A549 (cell line): ENCODE measurements at regions not wholly inside any gene's neighbourhood (a gene's known extent, or its start where the extent isn't known, plus 50 kb on each side); places are given as distances from the start of the nearest gene placed in this dataset.

Experiments
- ATAC-seq, 2 experiments: fragments of 200-7000 bp in 1 of 2; fragments of >200 bp in 1 of 2; cut with Nextera tagmentation in 1 of 2; cut with Tn5 transposase in 1 of 2; 3 replicates each; pipeline versions ENCODE4 v1.8.0 to v1.9.1; 2018 to 2020; ENCODE audit warnings: mild to moderate bottlenecking in 1 of 2, moderate library complexity in 1 of 2
- CTCF ChIA-PET: fragments of 300-600 bp; sonication (Branson Sonifier 250); formaldehyde crosslinking; extraction: SDS; loops from one replicate; lab custom pipeline; 2021; ENCODE audit warnings: antibody characterized with exemption, inconsistent platforms; lab: Yijun Ruan, JAX
- POLR2A ChIA-PET: fragments of 350-600 bp; formaldehyde crosslinking; extraction: SDS; loops from one replicate; lab custom pipeline; 2021; ENCODE audit warnings: antibody characterized with exemption, inconsistent platforms; lab: Yijun Ruan, JAX
- DNase-seq, 2 experiments: peaks; one replicate each; pipeline versions ENCODE4 v3.0.0 to v3.0.0-alpha.2; 2011 to 2016; ENCODE audit warnings: low read depth in 1 of 2, low spot score in 1 of 2
- FAIRE-seq: peaks from 2 replicates; lab custom pipeline; 2011; peaks lifted over from hg19 to GRCh38; lab: Jason Lieb, UNC
- H3K27ac ChIP-seq, 2 experiments: fragments of >200 bp; sonication (Bioruptor Twin); formaldehyde crosslinking; 3 replicates each; pipeline ENCODE4 v1.5.1; 2016 to 2017
- H3K4me1 ChIP-seq: fragments of >200 bp; sonication (Bioruptor Twin); formaldehyde crosslinking; 3 replicates; pipeline ENCODE4 v1.6.1; 2016
- H3K4me2 ChIP-seq: fragments of >200 bp; sonication (Bioruptor Twin); formaldehyde crosslinking; 3 replicates; pipeline ENCODE4 v1.6.1; 2016
- H3K4me3 ChIP-seq: fragments of >200 bp; sonication (Bioruptor Twin); formaldehyde crosslinking; 3 replicates; pipeline ENCODE4 v1.5.1; 2016
- H3K9me3 ChIP-seq: fragments of >200 bp; sonication (Bioruptor Twin); formaldehyde crosslinking; 3 replicates; pipeline ENCODE4 v1.6.1; 2016
- BCL3 ChIP-seq: fragments of >200 bp; sonication (Bioruptor Twin); formaldehyde crosslinking; IDR thresholded peaks from 3 replicates; pipeline ENCODE4 v1.6.1; 2016
- CBX8 ChIP-seq: fragments of 200-600 bp; sonication (generic); IDR thresholded peaks from 2 replicates; pipeline ENCODE4 v1.6.1; 2016
- CEBPB ChIP-seq, 2 experiments: fragments of >200 bp in 1 of 2; sonication (Bioruptor Twin) in 1 of 2; formaldehyde crosslinking in 1 of 2; IDR thresholded peaks; 2 replicates each; pipeline ENCODE4 v1.6.1; 2012 to 2016
- CHD2 ChIP-seq: fragments of 150-350 bp; IDR thresholded peaks from 2 replicates; pipeline ENCODE4 v1.6.1; 2014; ENCODE audit warnings: low read length; ENCODE audit not compliant: partially characterized antibody
- EHF ChIP-seq: fragments of 250-450 bp; sonication (Bioruptor Pico); IDR thresholded peaks from 2 replicates; pipeline ENCODE4 v1.5.0; 2020; ENCODE audit warnings: mild to moderate bottlenecking
- ELK1 ChIP-seq: fragments of 150-350 bp; IDR thresholded peaks from 2 replicates; pipeline ENCODE4 v1.6.1; 2014; ENCODE audit warnings: low read depth, mild to moderate bottlenecking, low read length
- EP300 ChIP-seq, 2 experiments: fragments of >200 bp; sonication (Bioruptor Twin); formaldehyde crosslinking; IDR thresholded peaks; 2 replicates in 1 of 2; 3 replicates in 1 of 2; pipeline ENCODE4 v1.6.1; 2016 to 2017
- FOSB ChIP-seq: fragments of 250-450 bp; sonication (Bioruptor Pico); IDR thresholded peaks from 2 replicates; pipeline ENCODE4 v1.5.0; 2020; ENCODE audit warnings: mild to moderate bottlenecking, moderate library complexity
- GATA3 ChIP-seq: IDR thresholded peaks from 2 replicates; pipeline ENCODE4 v1.6.1; 2012; ENCODE audit warnings: borderline replicate concordance
- HDAC2 ChIP-seq: fragments of 200-600 bp; sonication (generic); IDR thresholded peaks from 2 replicates; pipeline ENCODE4 v1.6.1; 2016
- HEYL ChIP-seq: fragments of 250-450 bp; sonication (Bioruptor Pico); IDR thresholded peaks from 2 replicates; pipeline ENCODE4 v1.8.0; 2021; ENCODE audit warnings: mild to moderate bottlenecking, moderate library complexity
- JUNB ChIP-seq: fragments of >200 bp; sonication (Bioruptor Twin); formaldehyde crosslinking; IDR thresholded peaks from 2 replicates; pipeline ENCODE4 v1.6.1; 2016
- MAFK ChIP-seq: fragments of 450-650 bp; IDR thresholded peaks from 2 replicates; pipeline ENCODE4 v1.6.1; 2014; ENCODE audit not compliant: partially characterized antibody
- MAZ ChIP-seq: fragments of 150-350 bp; IDR thresholded peaks from 2 replicates; pipeline ENCODE4 v1.6.1; 2014; ENCODE audit warnings: antibody characterized with exemption, low read depth, low read length, borderline replicate concordance
- MYC ChIP-seq: IDR thresholded peaks from 2 replicates; pipeline ENCODE4 v1.6.1; 2012; ENCODE audit warnings: mild to moderate bottlenecking, inconsistent platforms, low read length, improper control_type of control experiment, borderline replicate concordance
- NPAS2 ChIP-seq: fragments of 250-450 bp; sonication (Bioruptor Pico); IDR thresholded peaks from 2 replicates; pipeline ENCODE4 v1.8.0; 2022; ENCODE audit warnings: mild to moderate bottlenecking, moderate library complexity, borderline replicate concordance
- NR3C1 ChIP-seq: fragments of >200 bp; sonication (Bioruptor Twin); formaldehyde crosslinking; IDR thresholded peaks from 3 replicates; pipeline ENCODE4 v1.6.1; 2017
- POLR2A ChIP-seq: IDR thresholded peaks from 2 replicates; pipeline ENCODE4 v1.6.1; 2012; ENCODE audit warnings: mild to moderate bottlenecking, low read length
- POLR2AphosphoS2 ChIP-seq: conservative IDR thresholded peaks from 2 replicates; pipeline ENCODE4 v1.6.1; 2012; ENCODE audit warnings: low read length, improper control_type of control experiment, inconsistent platforms
- RAD21 ChIP-seq, 2 experiments: fragments of >200 bp in 1 of 2; sonication (Bioruptor Twin) in 1 of 2; formaldehyde crosslinking in 1 of 2; IDR thresholded peaks in 1 of 2; conservative IDR thresholded peaks in 1 of 2; 2 replicates in 1 of 2; 3 replicates in 1 of 2; pipeline ENCODE4 v1.6.1; 2012 to 2018; ENCODE audit warnings: inconsistent platforms in 1 of 2
- RARB ChIP-seq: fragments of 250-450 bp; sonication (Bioruptor Pico); IDR thresholded peaks from 2 replicates; pipeline ENCODE4 v1.8.0; 2021; ENCODE audit warnings: mild to moderate bottlenecking, moderate library complexity
- RFX5 ChIP-seq: fragments of 450-650 bp; IDR thresholded peaks from 2 replicates; pipeline ENCODE4 v1.7.1; 2014; ENCODE audit warnings: antibody characterized with exemption, mild to moderate bottlenecking, moderate library complexity
- TP53 ChIP-seq: fragments of 250-450 bp; sonication (Bioruptor Pico); IDR thresholded peaks from 2 replicates; pipeline ENCODE4 v1.5.0; 2021; ENCODE audit warnings: mild to moderate bottlenecking, moderate library complexity
- USF2 ChIP-seq: fragments of 450-650 bp; IDR thresholded peaks from 2 replicates; pipeline ENCODE4 v1.6.1; 2014; ENCODE audit warnings: antibody characterized with exemption
- ZC3H11A ChIP-seq: fragments of 450-650 bp; IDR thresholded peaks from 2 replicates; pipeline ENCODE4 v1.6.1; 2014; ENCODE audit warnings: antibody characterized with exemption, mild to moderate bottlenecking
- ZFP36 ChIP-seq: fragments of 450-650 bp; IDR thresholded peaks from 2 replicates; pipeline ENCODE4 v1.6.1; 2014; ENCODE audit warnings: borderline replicate concordance; ENCODE audit not compliant: partially characterized antibody
- ZNF302 ChIP-seq: fragments of 250-450 bp; sonication (Bioruptor Pico); IDR thresholded peaks from 2 replicates; pipeline ENCODE4 v1.9.0; 2021; ENCODE audit warnings: inconsistent platforms, mild to moderate bottlenecking, moderate library complexity
- WGBS: methylation state at CpG from one replicate; pipeline ENCODE4 v1.1.6; 2017; ENCODE audit errors: missing lambda C conversion rate; 5-methylcytosine and 5-hydroxymethylcytosine counted together

GRCh38 chr3:44030285-44030684 is 211.4 kb upstream of the TOPAZ1 start:
- TF ChIP-seq ZC3H11A = no peak
- TF ChIP-seq BCL3 = no peak
- TF ChIP-seq RFX5 = no peak
- no peak for FAIRE-seq
- no peak overlapping the region for H3K27ac ChIP-seq
- H3K4me2 ChIP-seq = no peak overlapping the region
- CTCF ChIA-PET = no interaction called here
- no peaks in the 10 kb centered on the region; the same call in 2 of the 3 replicates for H3K4me1 ChIP-seq
- no peak for DNase-seq
- no peaks in the 10 kb centered on the region for H3K9me3 ChIP-seq
- no peak overlapping the region for H3K4me3 ChIP-seq
- 82% methylated on average over 7 of the region's 7 CpGs for WGBS
- no peak for ATAC-seq
- POLR2A ChIA-PET = no interaction called here

- POLR2A ChIA-PET = no interaction called here
- TF ChIP-seq CHD2 (no peak), MYC (no peak), RAD21 (conservative IDR thresholded peaks at IDR 0.05 in 1 of 2, IDR thresholded peaks at IDR 0.05 in 1 of 2) (no peak), HDAC2 (no peak), POLR2AphosphoS2 (no peak), RFX5 (no peak), ZFP36 (no peak)
- no peak for DNase-seq
- no peaks in the 10 kb centered on the region; the same call in 2 of the 3 replicates for H3K4me1 ChIP-seq
- no peak for ATAC-seq
- H3K4me2 ChIP-seq = no peak overlapping the region
- H3K9me3 ChIP-seq = no peaks in the 10 kb centered on the region
- no peak for FAIRE-seq
- no peak overlapping the region for H3K27ac ChIP-seq
- WGBS = 90% methylated on average over 1 of the region's 1 CpG
- CTCF ChIA-PET = no interaction called here
- H3K4me3 ChIP-seq = no peak overlapping the region
Observed at GRCh38 chr3:44030687-44031305, 210.9 kb upstream of the TOPAZ1 start.

- FAIRE-seq (no peak), ATAC-seq (no peak), DNase-seq (no peak)
- POLR2A ChIA-PET = no interaction called here
- Histone ChIP-seq H3K4me1 (no peaks in the 10 kb centered on the region), H3K27ac (no peak overlapping the region), H3K9me3 (no peaks in the 10 kb centered on the region), H3K4me2 (no peak overlapping the region), H3K4me3 (no peak overlapping the region)
- CTCF ChIA-PET = interaction anchor here (0.6 kb wide), 1 partner anchor 1049 kb away, joined by 3 read pairs; no protein-coding TSS in a partner anchor
- TF ChIP-seq GATA3 = no peak
- no peak for TF ChIP-seq JUNB
- no peak for TF ChIP-seq ELK1
- WGBS = 91% methylated on average over 16 of the region's 16 CpGs
Observed at GRCh38 chr3:44031387-44032380, 210.0 kb upstream of the TOPAZ1 start.

- no peak for ATAC-seq
- POLR2A ChIA-PET = no interaction called here
Observed at GRCh38 chr3:44032487-44032886, 209.2 kb upstream of the TOPAZ1 start.

More at GRCh38 chr3:44032487-44032886, 209.2 kb upstream of the TOPAZ1 start:
- H3K27ac ChIP-seq = no peak overlapping the region
- H3K4me3 ChIP-seq = no peak overlapping the region
- H3K4me1 ChIP-seq = no peaks in the 10 kb centered on the region
- H3K4me2 ChIP-seq = no peak overlapping the region
- no peak for TF ChIP-seq CEBPB (IDR thresholded peaks at IDR 0.05)
- no peak for TF ChIP-seq CBX8
- no peak for TF ChIP-seq RARB (CRISPR knock-in tag)
- no peak for TF ChIP-seq TP53 (CRISPR knock-in tag)
- no peak for TF ChIP-seq NPAS2 (CRISPR knock-in tag)
- no peak for TF ChIP-seq RAD21 (conservative IDR thresholded peaks at IDR 0.05 in 1 of 2, IDR thresholded peaks at IDR 0.05 in 1 of 2)
- TF ChIP-seq RFX5 = no peak
- TF ChIP-seq HEYL (CRISPR knock-in tag) = no peak
- no peak for TF ChIP-seq MAZ
- no peak for TF ChIP-seq NR3C1
- TF ChIP-seq POLR2AphosphoS2 = no peak
- no peak for TF ChIP-seq HDAC2
- no peak for TF ChIP-seq MAFK
- TF ChIP-seq EHF = no peak
- TF ChIP-seq ZNF302 (CRISPR knock-in tag) = no peak
- TF ChIP-seq USF2 = no peak
- TF ChIP-seq FOSB = no peak
- no peak for TF ChIP-seq POLR2A
- TF ChIP-seq ZC3H11A = no peak
- no peak for TF ChIP-seq EP300 (IDR thresholded peaks at IDR 0.05)
- CTCF ChIA-PET = interaction anchor here (0.6 kb wide), 1 partner anchor 1049 kb away, joined by 3 read pairs; no protein-coding TSS in a partner anchor
- no peak for FAIRE-seq
- WGBS = 90% methylated on average over 3 of the region's 3 CpGs
- no peak for DNase-seq
- H3K9me3 ChIP-seq = no peaks in the 10 kb centered on the region
